ENCODE measurements at regions not wholly inside any gene's neighbourhood (a gene's known extent, or its start where the extent isn't known, plus 50 kb on each side); places are given as distances from the start of the nearest gene placed in this dataset.

DNA sequence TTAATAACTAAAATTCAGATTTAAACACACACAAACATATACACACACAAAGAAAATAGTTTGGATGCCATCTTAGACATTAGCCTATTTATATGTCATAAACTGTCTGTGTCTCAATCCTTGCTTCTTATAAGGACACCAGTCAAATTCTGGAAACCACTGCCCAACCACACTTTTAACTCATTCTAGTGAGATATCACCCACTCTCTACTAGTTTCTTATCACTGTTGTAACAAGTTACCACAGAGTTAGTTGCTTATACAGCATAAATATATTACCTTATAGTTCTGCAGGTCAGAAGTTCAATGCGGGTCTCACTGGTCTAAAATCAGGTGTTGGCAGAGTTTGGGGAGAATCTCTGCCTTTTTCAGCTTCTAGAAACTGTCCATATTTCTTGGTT, 239.1 kb downstream of the MTX2 start:
- H3K4me1 ChIP-seq (ENCODE audit: insufficient read depth, poor library complexity, severe bottlenecking): no peaks in the 10 kb centered on the region
- no peaks in the 10 kb centered on the region for H3K36me3 ChIP-seq (ENCODE audit: low read depth)
- H3K27ac ChIP-seq (ENCODE audit: poor library complexity, severe bottlenecking): no peak overlapping the region
- TF ChIP-seq, protein P1, sequence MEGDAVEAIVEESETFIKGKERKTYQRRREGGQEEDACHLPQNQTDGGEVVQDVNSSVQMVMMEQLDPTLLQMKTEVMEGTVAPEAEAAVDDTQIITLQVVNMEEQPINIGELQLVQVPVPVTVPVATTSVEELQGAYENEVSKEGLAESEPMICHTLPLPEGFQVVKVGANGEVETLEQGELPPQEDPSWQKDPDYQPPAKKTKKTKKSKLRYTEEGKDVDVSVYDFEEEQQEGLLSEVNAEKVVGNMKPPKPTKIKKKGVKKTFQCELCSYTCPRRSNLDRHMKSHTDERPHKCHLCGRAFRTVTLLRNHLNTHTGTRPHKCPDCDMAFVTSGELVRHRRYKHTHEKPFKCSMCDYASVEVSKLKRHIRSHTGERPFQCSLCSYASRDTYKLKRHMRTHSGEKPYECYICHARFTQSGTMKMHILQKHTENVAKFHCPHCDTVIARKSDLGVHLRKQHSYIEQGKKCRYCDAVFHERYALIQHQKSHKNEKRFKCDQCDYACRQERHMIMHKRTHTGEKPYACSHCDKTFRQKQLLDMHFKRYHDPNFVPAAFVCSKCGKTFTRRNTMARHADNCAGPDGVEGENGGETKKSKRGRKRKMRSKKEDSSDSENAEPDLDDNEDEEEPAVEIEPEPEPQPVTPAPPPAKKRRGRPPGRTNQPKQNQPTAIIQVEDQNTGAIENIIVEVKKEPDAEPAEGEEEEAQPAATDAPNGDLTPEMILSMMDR (IDR thresholded peaks at IDR 0.05; ENCODE audit: poor library complexity, severe bottlenecking): no peak
- no peak overlapping the region for H3K4me3 ChIP-seq (ENCODE audit: severe bottlenecking)
- H3K9me3 ChIP-seq (ENCODE audit: severe bottlenecking): no peaks in the 10 kb centered on the region
- H3K27me3 ChIP-seq (ENCODE audit: insufficient read depth, poor library complexity, severe bottlenecking): no peaks in the 10 kb centered on the region
- no peak for ATAC-seq (ENCODE audit: low read depth)
- no peak for DNase-seq (ENCODE audit: low spot score)

DNA sequence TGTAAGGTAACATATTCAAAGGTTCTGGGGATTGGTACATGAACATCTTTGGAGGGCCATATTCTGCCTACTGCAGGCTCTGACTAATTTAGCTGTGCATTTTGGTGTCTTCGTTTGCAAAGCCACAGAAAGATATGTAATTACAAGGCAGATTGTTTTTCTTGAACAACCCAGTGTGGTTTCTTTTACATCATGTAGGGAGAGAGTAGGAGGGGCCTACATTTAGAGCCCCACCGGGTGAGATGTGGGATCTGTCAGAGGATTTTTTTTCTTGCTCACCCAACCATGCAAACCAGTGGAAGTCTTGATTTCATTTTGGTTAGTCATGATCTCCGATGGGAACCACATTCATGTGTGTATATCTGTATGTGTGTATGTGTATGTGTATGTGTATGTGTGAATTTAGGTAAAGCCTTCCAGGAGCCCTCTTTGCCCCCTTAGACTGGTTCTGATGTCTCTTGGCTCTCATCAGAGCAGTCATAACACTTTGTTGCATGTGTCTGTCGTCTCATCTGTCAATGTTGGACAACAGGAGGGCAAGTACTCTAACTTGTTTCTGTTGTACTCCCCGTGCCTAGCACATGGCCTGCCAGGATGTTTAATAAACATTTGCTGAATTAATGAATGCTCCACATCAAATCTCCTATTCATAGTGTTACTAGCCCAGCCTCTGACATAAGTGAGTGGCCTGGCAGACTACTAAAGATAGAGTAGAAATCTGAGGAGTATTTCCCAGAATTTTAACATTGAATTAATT, 239.9 kb downstream of the MTX2 start:
- DNase-seq (ENCODE audit: low spot score) (no peak), ATAC-seq (ENCODE audit: low read depth) (no peak)
- Histone ChIP-seq H3K36me3 (ENCODE audit: low read depth) (no peaks in the 10 kb centered on the region), H3K4me3 (ENCODE audit: severe bottlenecking) (no peak overlapping the region), H3K4me1 (ENCODE audit: insufficient read depth, poor library complexity, severe bottlenecking) (no peaks in the 10 kb centered on the region), H3K9me3 (ENCODE audit: severe bottlenecking) (no peaks in the 10 kb centered on the region), H3K27me3 (ENCODE audit: insufficient read depth, poor library complexity, severe bottlenecking) (no peaks in the 10 kb centered on the region), H3K27ac (ENCODE audit: poor library complexity, severe bottlenecking) (no peak overlapping the region)
- TF ChIP-seq, protein P1 (IDR thresholded peaks at IDR 0.05; ENCODE audit: poor library complexity, severe bottlenecking): no peak

DNA sequence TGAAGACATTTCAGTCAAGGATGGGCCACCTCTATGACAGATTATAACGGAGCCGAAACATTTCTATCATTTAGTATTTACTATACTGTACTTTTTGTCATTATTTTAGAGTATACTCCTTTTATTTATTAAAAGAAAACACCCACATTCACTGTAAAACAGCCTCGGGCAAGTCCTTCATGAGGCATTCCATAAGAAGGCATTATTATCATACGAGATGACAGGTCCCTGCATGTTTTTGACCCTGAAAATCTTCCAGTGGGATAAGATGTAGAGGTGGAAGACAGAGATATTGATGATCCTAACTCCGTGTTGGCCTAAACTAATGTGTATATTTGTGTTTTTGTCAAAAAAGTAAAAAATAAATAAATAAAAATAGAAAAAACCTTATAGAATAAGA, 245.0 kb downstream of the MTX2 start:
- DNase-seq (ENCODE audit: low spot score): no peak
- no peaks in the 10 kb centered on the region for H3K27me3 ChIP-seq (ENCODE audit: insufficient read depth, poor library complexity, severe bottlenecking)
- H3K4me1 ChIP-seq (ENCODE audit: insufficient read depth, poor library complexity, severe bottlenecking): peaks cover 12% of the 10 kb centered on the region
- TF ChIP-seq, protein P1 (IDR thresholded peaks at IDR 0.05; ENCODE audit: poor library complexity, severe bottlenecking): no peak
- no peaks in the 10 kb centered on the region for H3K36me3 ChIP-seq (ENCODE audit: low read depth)
- no peak for ATAC-seq (ENCODE audit: low read depth)
- H3K27ac ChIP-seq (ENCODE audit: poor library complexity, severe bottlenecking): peak overlapping the region; percentile 46
- H3K9me3 ChIP-seq (ENCODE audit: severe bottlenecking): no peaks in the 10 kb centered on the region
- H3K4me3 ChIP-seq (ENCODE audit: severe bottlenecking): no peak overlapping the region

DNA sequence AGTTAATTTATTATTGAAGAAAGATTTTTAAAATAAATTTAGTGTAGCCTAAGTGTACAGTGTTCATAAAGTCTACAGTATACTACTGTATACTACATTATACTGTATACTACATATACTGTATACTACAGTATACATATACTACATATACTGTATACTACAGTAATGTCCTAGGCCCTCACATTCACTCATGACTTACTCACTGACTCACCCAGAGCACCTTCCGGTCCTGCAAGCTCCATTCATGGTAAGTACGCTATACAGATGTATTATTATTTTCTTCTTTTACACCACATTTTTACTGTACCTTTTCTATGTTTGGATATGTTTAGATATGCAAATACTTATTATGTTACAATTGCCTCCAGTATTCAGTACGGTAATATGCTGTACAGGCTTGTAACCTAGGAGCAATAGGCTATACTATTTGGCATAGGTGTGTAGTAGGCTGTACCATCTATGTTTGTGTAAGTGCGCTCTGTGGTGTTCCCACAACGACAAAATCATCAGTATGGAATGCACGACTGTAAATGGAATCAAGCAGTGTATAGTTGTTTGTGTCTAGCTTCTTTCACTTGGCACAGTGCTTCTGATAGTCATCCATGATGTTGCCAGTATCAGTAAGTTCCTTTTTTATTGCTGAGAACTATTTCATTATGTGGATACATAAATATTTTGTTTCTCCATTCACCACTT, 245.7 kb downstream of the MTX2 start:
- Histone ChIP-seq H3K27ac (ENCODE audit: poor library complexity, severe bottlenecking) (peak overlapping the region; percentile 46), H3K4me3 (ENCODE audit: severe bottlenecking) (no peak overlapping the region), H3K9me3 (ENCODE audit: severe bottlenecking) (no peaks in the 10 kb centered on the region), H3K36me3 (ENCODE audit: low read depth) (no peaks in the 10 kb centered on the region), H3K27me3 (ENCODE audit: insufficient read depth, poor library complexity, severe bottlenecking) (no peaks in the 10 kb centered on the region), H3K4me1 (ENCODE audit: insufficient read depth, poor library complexity, severe bottlenecking) (peaks cover 12% of the 10 kb centered on the region)
- TF ChIP-seq, protein P1 (IDR thresholded peaks at IDR 0.05; ENCODE audit: poor library complexity, severe bottlenecking): no peak
- ATAC-seq (ENCODE audit: low read depth): peak; percentile 92
- DNase-seq (ENCODE audit: low spot score): no peak

Data from RWPE2 (cell line).